Glutamatergic neuron (in vitro differentiated cells): ENCODE measurements at regions not wholly inside any gene's neighbourhood (a gene's known extent, or its start where the extent isn't known, plus 50 kb on each side); places are given as distances from the start of the nearest gene placed in this dataset.

Experiments
- DNase-seq: peaks from one replicate; pipeline ENCODE4 v3.0.0; 2022
- H3K27ac Mint-ChIP-seq: one replicate; pipeline ENCODE4 v1.8.0; 2020; ENCODE audit warnings: mild to moderate bottlenecking, mixed read lengths, inconsistent platforms; ENCODE audit not compliant: unreplicated experiment
- H3K27me3 Mint-ChIP-seq: one replicate; pipeline ENCODE4 v1.8.0; 2020; ENCODE audit warnings: mild to moderate bottlenecking, moderate library complexity, mixed read lengths, inconsistent platforms; ENCODE audit not compliant: unreplicated experiment
- H3K36me3 Mint-ChIP-seq: one replicate; pipeline ENCODE4 v1.8.0; 2020; ENCODE audit warnings: mild to moderate bottlenecking, mixed read lengths, inconsistent platforms; ENCODE audit not compliant: unreplicated experiment
- H3K4me1 Mint-ChIP-seq: one replicate; pipeline ENCODE4 v1.8.0; 2020; ENCODE audit warnings: mild to moderate bottlenecking, low read depth, mixed read lengths, inconsistent platforms; ENCODE audit not compliant: unreplicated experiment
- H3K4me3 Mint-ChIP-seq: one replicate; pipeline ENCODE4 v1.8.0; 2020; ENCODE audit warnings: mild to moderate bottlenecking, mixed read lengths, inconsistent platforms; ENCODE audit not compliant: unreplicated experiment
- H3K9me3 Mint-ChIP-seq: one replicate; pipeline ENCODE4 v1.8.0; 2020; ENCODE audit warnings: mild to moderate bottlenecking, moderate library complexity, mixed read lengths, inconsistent platforms; ENCODE audit not compliant: unreplicated experiment
- TF ChIP-seq, protein P1 (sequence below): fragments of 200-600 bp; sonication (generic); IDR thresholded peaks from one replicate; pipeline ENCODE4 v1.5.0; 2021; ENCODE audit not compliant: partially characterized antibody, unreplicated experiment

DNA sequence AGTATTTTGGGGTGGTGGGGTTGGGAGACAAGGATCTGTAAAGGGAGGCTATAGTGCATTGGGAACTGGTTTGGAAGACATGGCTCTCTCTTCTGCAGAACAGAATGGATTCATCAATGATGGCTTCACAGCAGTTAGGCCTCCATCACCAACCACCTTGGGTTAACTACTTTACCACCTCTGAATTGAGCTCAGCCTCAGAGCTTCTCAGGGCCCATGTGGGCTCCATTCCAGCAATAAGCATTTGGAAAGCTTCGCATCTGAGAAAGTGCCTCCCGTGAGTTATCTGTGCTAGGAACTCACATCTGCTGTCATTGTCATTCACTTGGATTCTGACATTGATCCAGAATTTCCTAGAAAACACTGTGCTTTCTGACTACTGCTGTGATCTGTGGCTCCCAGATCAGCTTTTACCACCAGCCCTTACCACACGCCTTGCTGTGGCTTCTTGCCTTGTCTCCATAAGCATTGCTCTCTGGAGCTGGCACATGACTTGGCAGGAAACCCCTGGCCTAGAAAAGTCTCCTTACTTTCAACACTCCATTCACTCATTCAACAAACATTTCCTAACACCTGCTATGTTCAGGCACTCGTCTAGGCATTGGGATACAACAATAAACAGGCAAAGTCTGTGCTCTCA, 70.7 kb upstream of the ADO start:
- H3K36me3 Mint-ChIP-seq, result no peaks in the 10 kb centered on the region
- peaks cover 2% of the 10 kb centered on the region for H3K9me3 Mint-ChIP-seq
- H3K4me1 Mint-ChIP-seq, result no peaks in the 10 kb centered on the region
- H3K27ac Mint-ChIP-seq, result no peak overlapping the region
- TF ChIP-seq, protein P1, sequence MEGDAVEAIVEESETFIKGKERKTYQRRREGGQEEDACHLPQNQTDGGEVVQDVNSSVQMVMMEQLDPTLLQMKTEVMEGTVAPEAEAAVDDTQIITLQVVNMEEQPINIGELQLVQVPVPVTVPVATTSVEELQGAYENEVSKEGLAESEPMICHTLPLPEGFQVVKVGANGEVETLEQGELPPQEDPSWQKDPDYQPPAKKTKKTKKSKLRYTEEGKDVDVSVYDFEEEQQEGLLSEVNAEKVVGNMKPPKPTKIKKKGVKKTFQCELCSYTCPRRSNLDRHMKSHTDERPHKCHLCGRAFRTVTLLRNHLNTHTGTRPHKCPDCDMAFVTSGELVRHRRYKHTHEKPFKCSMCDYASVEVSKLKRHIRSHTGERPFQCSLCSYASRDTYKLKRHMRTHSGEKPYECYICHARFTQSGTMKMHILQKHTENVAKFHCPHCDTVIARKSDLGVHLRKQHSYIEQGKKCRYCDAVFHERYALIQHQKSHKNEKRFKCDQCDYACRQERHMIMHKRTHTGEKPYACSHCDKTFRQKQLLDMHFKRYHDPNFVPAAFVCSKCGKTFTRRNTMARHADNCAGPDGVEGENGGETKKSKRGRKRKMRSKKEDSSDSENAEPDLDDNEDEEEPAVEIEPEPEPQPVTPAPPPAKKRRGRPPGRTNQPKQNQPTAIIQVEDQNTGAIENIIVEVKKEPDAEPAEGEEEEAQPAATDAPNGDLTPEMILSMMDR, result no peak
- no peak overlapping the region for H3K4me3 Mint-ChIP-seq
- no peak for DNase-seq
- peaks cover 3% of the 10 kb centered on the region for H3K27me3 Mint-ChIP-seq

DNA sequence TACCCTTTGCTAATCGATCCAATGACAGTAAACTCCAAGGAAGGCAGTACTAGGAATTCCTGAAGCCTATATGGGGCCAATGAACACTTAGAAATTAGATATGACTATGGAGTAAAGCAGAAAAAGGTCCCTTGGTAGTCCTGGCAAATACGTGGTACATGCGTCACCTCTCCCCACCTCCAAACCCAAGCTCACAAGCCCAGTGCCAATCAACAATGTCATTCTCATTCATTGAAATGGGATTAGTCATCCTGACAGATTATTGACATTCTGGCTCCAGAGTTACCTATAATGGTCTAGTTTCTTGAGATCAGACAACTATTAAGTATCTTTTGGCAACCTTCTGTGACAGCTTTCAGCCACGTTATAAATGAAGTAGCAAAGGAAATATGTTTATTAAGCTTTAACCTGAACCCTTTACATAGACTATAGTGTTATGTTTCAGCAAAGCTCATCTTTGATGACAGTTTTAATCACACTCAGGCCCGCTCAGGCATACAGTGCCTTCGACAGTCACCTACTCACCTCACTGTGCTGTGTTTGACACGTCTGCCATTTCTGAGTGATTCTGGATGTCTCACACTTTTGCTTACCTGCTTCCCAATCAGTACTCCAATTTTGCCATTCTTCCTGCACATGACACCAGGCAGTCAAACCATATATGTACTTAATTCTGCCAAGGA, 69.6 kb upstream of the ADO start:
- H3K36me3 Mint-ChIP-seq, result no peaks in the 10 kb centered on the region
- H3K27me3 Mint-ChIP-seq, result peaks cover 3% of the 10 kb centered on the region
- peaks cover 2% of the 10 kb centered on the region for H3K9me3 Mint-ChIP-seq

DNA sequence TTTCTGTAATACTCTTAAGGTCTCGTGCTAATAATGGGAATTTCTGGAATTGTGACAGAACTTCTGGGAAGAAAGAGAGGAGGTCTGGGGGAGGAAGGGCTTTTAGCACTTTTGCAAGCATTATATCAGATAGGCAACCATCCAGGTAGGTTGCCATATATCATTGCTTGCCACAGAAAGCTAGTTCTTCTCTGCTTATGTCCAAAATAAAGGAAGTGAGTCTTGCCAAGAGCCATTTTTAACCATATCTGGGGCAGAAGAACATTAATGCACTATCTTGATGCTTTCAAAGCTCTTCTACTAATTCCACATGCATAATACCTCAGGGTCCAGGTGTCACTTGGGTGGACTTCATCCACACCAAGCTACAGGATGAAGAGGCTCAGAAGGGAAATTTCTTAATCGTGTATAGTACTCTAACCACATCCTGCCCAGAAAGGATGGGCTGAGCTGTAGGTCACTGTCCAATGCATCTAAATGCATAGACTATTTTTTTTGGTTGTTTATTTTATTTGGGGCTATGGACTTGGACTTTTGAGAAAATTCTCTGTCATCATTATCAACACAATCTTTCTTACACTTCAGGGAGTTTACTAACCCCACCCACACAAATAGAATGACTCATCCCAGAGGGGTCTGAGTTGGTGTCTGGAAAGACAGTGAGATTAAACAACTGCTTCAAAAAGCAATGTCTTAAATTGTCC, 68.9 kb upstream of the ADO start:
- TF ChIP-seq, protein P1, result no peak
- H3K9me3 Mint-ChIP-seq, result peaks cover 2% of the 10 kb centered on the region
- no peaks in the 10 kb centered on the region for H3K36me3 Mint-ChIP-seq
- no peak overlapping the region for H3K27ac Mint-ChIP-seq
- no peaks in the 10 kb centered on the region for H3K4me1 Mint-ChIP-seq
- no peak for DNase-seq
- peaks cover 3% of the 10 kb centered on the region for H3K27me3 Mint-ChIP-seq
- H3K4me3 Mint-ChIP-seq, result no peak overlapping the region

More for the DNA sequence above, 69.6 kb upstream of the ADO start:
- H3K27ac Mint-ChIP-seq, result no peak overlapping the region
- TF ChIP-seq, protein P1, result no peak
- no peaks in the 10 kb centered on the region for H3K4me1 Mint-ChIP-seq
- no peak for DNase-seq
- H3K4me3 Mint-ChIP-seq, result no peak overlapping the region

DNA sequence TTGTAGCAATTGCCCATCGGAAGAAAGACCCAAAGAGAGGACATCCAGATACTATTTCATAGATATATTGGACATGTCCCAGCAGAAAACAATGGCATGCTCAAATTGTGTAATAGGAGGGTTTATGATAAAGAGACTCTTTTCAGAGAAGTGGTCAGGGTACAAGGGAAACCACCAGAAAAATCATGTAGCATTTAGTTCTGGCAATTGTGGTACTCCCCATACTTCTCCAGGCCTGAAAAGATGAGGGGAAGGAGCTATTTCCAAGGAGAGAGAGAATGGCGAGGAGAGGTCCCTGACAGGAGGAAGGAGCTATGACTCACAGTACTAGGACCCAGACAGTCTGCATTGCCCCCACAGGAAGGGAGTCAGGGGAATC, 68.4 kb upstream of the ADO start:
- TF ChIP-seq, protein P1, result no peak

DNA sequence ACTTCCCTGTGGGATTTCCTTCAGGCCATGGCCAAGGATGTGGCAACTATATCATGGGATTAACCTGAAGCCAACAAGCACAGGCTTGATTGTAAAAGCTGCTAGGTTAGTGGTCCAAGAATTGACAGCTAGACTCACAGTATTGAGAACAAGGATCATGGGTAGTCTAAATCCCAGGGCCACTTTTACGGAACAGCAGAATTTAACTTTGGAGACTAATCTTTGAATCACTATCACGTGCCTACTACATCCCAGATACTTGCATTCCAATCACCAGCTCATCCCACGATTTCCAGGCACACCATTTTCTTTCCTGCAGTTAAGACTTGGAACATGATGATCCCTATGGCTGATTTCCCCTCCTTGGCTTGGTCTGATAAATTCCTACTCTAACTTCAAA, 65.6 kb upstream of the ADO start:
- TF ChIP-seq, protein P1, result no peak
- Mint-ChIP-seq H3K27ac (no peak overlapping the region), H3K9me3 (peaks cover 2% of the 10 kb centered on the region), H3K27me3 (peaks cover 3% of the 10 kb centered on the region), H3K4me1 (no peaks in the 10 kb centered on the region), H3K4me3 (no peak overlapping the region), H3K36me3 (no peaks in the 10 kb centered on the region)
- DNase-seq, result no peak

More for the DNA sequence above, 68.4 kb upstream of the ADO start:
- no peak for DNase-seq
- Mint-ChIP-seq H3K9me3 (peaks cover 2% of the 10 kb centered on the region), H3K4me3 (no peak overlapping the region), H3K36me3 (no peaks in the 10 kb centered on the region), H3K27ac (no peak overlapping the region), H3K27me3 (peaks cover 3% of the 10 kb centered on the region), H3K4me1 (no peaks in the 10 kb centered on the region)
